Ovary (tissue), 3 donors: ENCODE measurements at regions not wholly inside any gene's neighbourhood (a gene's known extent, or its start where the extent isn't known, plus 50 kb on each side); places are given as distances from the start of the nearest gene placed in this dataset.

ENCODE experiments used
- CTCF ChIP-seq, 3 donors: fragments of 450-650 bp in 2 of 3; fragments of 200-600 bp in 1 of 3; IDR thresholded peaks; one replicate each; pipeline versions ENCODE4 v1.5.1 to v1.8.0; 2016 to 2022; ENCODE audit warnings: antibody characterized with exemption in 3 of 3, mild to moderate bottlenecking in 1 of 3
- EP300 ChIP-seq: sonication (generic); formaldehyde crosslinking; IDR thresholded peaks from one replicate; pipeline ENCODE4 v1.6.1; 2017; ENCODE audit warnings: antibody characterized with exemption
- POLR2A ChIP-seq: fragments of 450-650 bp; IDR thresholded peaks from one replicate; pipeline ENCODE4 v1.6.1; 2017; ENCODE audit warnings: antibody characterized with exemption, mild to moderate bottlenecking, moderate library complexity
- donor health status: DM: no; HTN: no; CAD: no.

DNA sequence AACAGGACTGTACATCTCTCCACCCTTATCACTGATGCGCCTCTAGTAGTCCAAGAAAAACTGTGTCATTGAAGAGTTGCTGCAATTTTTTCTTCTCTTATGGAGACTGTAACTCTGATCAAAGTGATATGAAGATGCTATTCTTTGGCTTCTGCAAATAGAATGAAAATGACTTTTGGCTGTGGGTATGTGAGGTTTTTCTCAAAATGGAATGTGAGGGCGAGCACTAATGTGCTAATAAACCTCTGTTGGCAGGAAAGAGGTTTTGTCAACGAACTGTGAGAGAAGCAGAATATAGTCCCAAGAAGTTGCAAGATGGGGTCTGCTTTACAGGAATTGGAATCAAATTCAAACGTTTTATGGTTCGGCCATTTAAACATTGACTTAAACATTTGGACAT, 252.0 kb upstream of the GAS1 start:
- TF ChIP-seq POLR2A, result no peak
- no peak for TF ChIP-seq CTCF (IDR thresholded peaks at IDR 0.05)
- no peak for TF ChIP-seq EP300
